ENCODE measurements at regions not wholly inside any gene's neighbourhood (a gene's known extent, or its start where the extent isn't known, plus 50 kb on each side); places are given as distances from the start of the nearest gene placed in this dataset.

- no peak overlapping the region for H3K4me3 ChIP-seq (replicated peaks; ENCODE audit: insufficient read depth, low read length)
- no peak for DNase-seq (ENCODE audit: low read depth in 1 of 2, low spot score in 1 of 2)
- H3K27me3 ChIP-seq (ENCODE audit: insufficient read depth, poor library complexity, severe bottlenecking), result no peaks in the 10 kb centered on the region
- no peak for TF ChIP-seq REST (IDR thresholded peaks at IDR 0.05; ENCODE audit: insufficient replicate concordance, low read depth)
- no peak for TF ChIP-seq POLR2AphosphoS5 (IDR thresholded peaks at IDR 0.05; ENCODE audit: low read depth)
- TF ChIP-seq CTCF (IDR thresholded peaks at IDR 0.05; ENCODE audit: insufficient read depth, low read length), result no peak
- no peak for TF ChIP-seq GABPA (IDR thresholded peaks at IDR 0.05; ENCODE audit: low read depth)
- TF ChIP-seq SPI1 (IDR thresholded peaks at IDR 0.05; ENCODE audit: borderline replicate concordance, low read depth), result no peak
- no peak overlapping the region for H3K27ac ChIP-seq (replicated peaks)
These were observed 333.3 kb upstream of the CDH2 start for GRCh38 chr18:28510210-28510609.

- Histone ChIP-seq H3K27me3 (ENCODE audit: insufficient read depth, poor library complexity, severe bottlenecking) (no peaks in the 10 kb centered on the region), H3K27ac (replicated peaks) (no peak overlapping the region), H3K4me3 (replicated peaks; ENCODE audit: insufficient read depth, low read length) (no peak overlapping the region)
- DNase-seq (ENCODE audit: low read depth in 1 of 2, low spot score in 1 of 2), result no peak
- TF ChIP-seq REST (IDR thresholded peaks at IDR 0.05; ENCODE audit: insufficient replicate concordance, low read depth), result no peak
- TF ChIP-seq SPI1 (IDR thresholded peaks at IDR 0.05; ENCODE audit: borderline replicate concordance, low read depth), result no peak
- no peak for TF ChIP-seq GABPA (IDR thresholded peaks at IDR 0.05; ENCODE audit: low read depth)
- TF ChIP-seq POLR2AphosphoS5 (IDR thresholded peaks at IDR 0.05; ENCODE audit: low read depth), result no peak
- TF ChIP-seq CTCF (IDR thresholded peaks at IDR 0.05; ENCODE audit: insufficient read depth, low read length), result no peak
These were observed 327.1 kb upstream of the CDH2 start for GRCh38 chr18:28504066-28504465.

DNA sequence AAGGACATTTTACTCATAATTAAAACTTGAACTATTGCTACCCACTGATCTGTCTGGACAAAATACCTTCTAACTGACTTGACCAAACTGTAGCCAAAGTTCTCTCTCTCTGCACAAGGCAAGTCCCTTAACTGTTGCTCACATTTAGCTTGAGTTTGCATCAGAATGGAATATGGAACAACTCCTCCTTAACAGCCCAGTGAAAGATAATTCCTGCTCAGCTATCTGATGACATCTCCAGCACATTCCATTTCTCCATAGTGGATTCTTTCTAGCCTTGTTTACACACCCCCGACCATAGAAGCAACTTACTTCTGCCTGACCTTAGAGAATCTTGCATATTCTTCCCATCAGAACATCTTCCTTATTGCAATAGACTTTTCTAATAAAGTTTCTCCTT is 317.2 kb upstream of the CDH2 start:
- Histone ChIP-seq H3K27me3 (ENCODE audit: insufficient read depth, poor library complexity, severe bottlenecking) (no peaks in the 10 kb centered on the region), H3K4me3 (replicated peaks; ENCODE audit: insufficient read depth, low read length) (no peak overlapping the region), H3K27ac (replicated peaks) (no peak overlapping the region)
- TF ChIP-seq REST (IDR thresholded peaks at IDR 0.05; ENCODE audit: insufficient replicate concordance, low read depth), result no peak
- TF ChIP-seq GABPA (IDR thresholded peaks at IDR 0.05; ENCODE audit: low read depth), result no peak
- TF ChIP-seq SPI1 (IDR thresholded peaks at IDR 0.05; ENCODE audit: borderline replicate concordance, low read depth), result no peak
- no peak for TF ChIP-seq POLR2AphosphoS5 (IDR thresholded peaks at IDR 0.05; ENCODE audit: low read depth)
- no peak for TF ChIP-seq CTCF (IDR thresholded peaks at IDR 0.05; ENCODE audit: insufficient read depth, low read length)
- no peak for DNase-seq (ENCODE audit: low read depth in 1 of 2, low spot score in 1 of 2)
